HEK293 (cell line): ENCODE measurements at regions not wholly inside any gene's neighbourhood (a gene's known extent, or its start where the extent isn't known, plus 50 kb on each side); places are given as distances from the start of the nearest gene placed in this dataset.

ENCODE experiments used
- CTCF ChIA-PET: fragments of 350-600 bp; formaldehyde crosslinking; extraction: SDS; loops from one replicate; lab custom pipeline; 2021; ENCODE audit warnings: antibody characterized with exemption; lab: Yijun Ruan, JAX
- POLR2A ChIA-PET: fragments of 300-600 bp; formaldehyde crosslinking; extraction: SDS; loops from one replicate; lab custom pipeline; 2020; ENCODE audit warnings: antibody characterized with exemption, inconsistent platforms; lab: Yijun Ruan, JAX
- H3K27ac ChIP-seq: fragments of 200-500 bp; sonication (Bioruptor generic); 2 replicates; pipeline ENCODE4 v1.5.1; 2014; ENCODE audit warnings: low read depth, low read length, control low read depth, inconsistent platforms; ENCODE audit errors: extremely low read depth
- H3K36me3 ChIP-seq, 2 experiments: fragments of 200-500 bp in 1 of 2; sonication (Bioruptor generic) in 1 of 2; 1 replicate in 1 of 2; 2 replicates in 1 of 2; pipeline ENCODE4 v1.5.1; 2014 to 2017; ENCODE audit warnings: inconsistent platforms in 2 of 2, low read length in 2 of 2; ENCODE audit not compliant: control insufficient read depth in 2 of 2, insufficient read depth in 1 of 2
- H3K4me1 ChIP-seq: fragments of 200-500 bp; sonication (Bioruptor generic); 2 replicates; pipeline ENCODE4 v1.5.1; 2014; ENCODE audit warnings: mild to moderate bottlenecking, low read length, inconsistent platforms; ENCODE audit not compliant: control insufficient read depth, insufficient read depth
- H3K4me3 ChIP-seq: 2 replicates; pipeline ENCODE4 v1.5.1; 2011; ENCODE audit warnings: low read depth, mild to moderate bottlenecking, control low read depth, low read length, moderate library complexity
- H3K9me3 ChIP-seq: fragments of 200-500 bp; sonication (Bioruptor generic); 2 replicates; pipeline ENCODE4 v1.5.1; 2014; ENCODE audit warnings: low read depth, low read length, inconsistent platforms; ENCODE audit not compliant: control insufficient read depth, insufficient read depth
- GLIS1 ChIP-seq: fragments of 450-650 bp; formaldehyde crosslinking; IDR thresholded peaks from 2 replicates; pipeline ENCODE4 v1.5.1; 2016; ENCODE audit warnings: missing biosample characterization, missing genetic modification characterization
- GLIS2 ChIP-seq: fragments of 450-650 bp; formaldehyde crosslinking; IDR thresholded peaks from 2 replicates; pipeline ENCODE4 v1.5.1; 2016; ENCODE audit warnings: missing biosample characterization, missing genetic modification characterization
- HOXA7 ChIP-seq: sonication (generic); formaldehyde crosslinking; IDR thresholded peaks from 2 replicates; pipeline ENCODE4 v1.8.1; 2022; ENCODE audit warnings: missing genetic modification reagents, borderline replicate concordance
- HOXC10 ChIP-seq: sonication (generic); formaldehyde crosslinking; IDR thresholded peaks from 2 replicates; pipeline ENCODE4 v1.8.1; 2023; ENCODE audit warnings: mild to moderate bottlenecking, missing genetic modification reagents
- RBAK ChIP-seq: fragments of 450-650 bp; formaldehyde crosslinking; IDR thresholded peaks from 2 replicates; pipeline ENCODE4 v1.5.1; 2016; ENCODE audit warnings: missing biosample characterization, missing genetic modification characterization
- SALL2 ChIP-seq: fragments of 450-650 bp; formaldehyde crosslinking; IDR thresholded peaks from 2 replicates; pipeline ENCODE4 v1.5.0; 2017; ENCODE audit warnings: missing biosample characterization, mild to moderate bottlenecking, missing genetic modification characterization, borderline replicate concordance
- ZFP37 ChIP-seq: fragments of 450-650 bp; formaldehyde crosslinking; IDR thresholded peaks from 2 replicates; pipeline ENCODE4 v1.5.1; 2016; ENCODE audit warnings: missing biosample characterization, missing genetic modification characterization
- ZNF214 ChIP-seq: fragments of 450-650 bp; formaldehyde crosslinking; IDR thresholded peaks from 2 replicates; pipeline ENCODE4 v1.5.1; 2017; ENCODE audit warnings: missing biosample characterization, mild to moderate bottlenecking, missing genetic modification characterization, borderline replicate concordance
- ZNF23 ChIP-seq: fragments of 450-650 bp; formaldehyde crosslinking; IDR thresholded peaks from 2 replicates; pipeline ENCODE4 v1.5.1; 2016; ENCODE audit warnings: missing biosample characterization, missing genetic modification characterization, borderline replicate concordance
- ZNF266 ChIP-seq: fragments of 450-650 bp; formaldehyde crosslinking; IDR thresholded peaks from 2 replicates; pipeline ENCODE4 v1.5.1; 2016; ENCODE audit warnings: missing biosample characterization, missing genetic modification characterization, low read depth
- ZNF488 ChIP-seq: fragments of 450-650 bp; formaldehyde crosslinking; IDR thresholded peaks from 2 replicates; pipeline ENCODE4 v1.5.1; 2016; ENCODE audit warnings: missing biosample characterization, missing genetic modification characterization
- ZNF555 ChIP-seq: fragments of 450-650 bp; formaldehyde crosslinking; conservative IDR thresholded peaks from 2 replicates; pipeline ENCODE4 v1.5.1; 2017; ENCODE audit warnings: missing biosample characterization, mild to moderate bottlenecking, missing genetic modification characterization, inconsistent platforms
- ZNF560 ChIP-seq: fragments of 450-650 bp; formaldehyde crosslinking; IDR thresholded peaks from 2 replicates; pipeline ENCODE4 v1.5.1; 2017; ENCODE audit warnings: missing biosample characterization, missing genetic modification characterization, borderline replicate concordance
- ZNF561 ChIP-seq: fragments of 450-650 bp; IDR thresholded peaks from 2 replicates; pipeline ENCODE4 v1.5.1; 2018; ENCODE audit warnings: missing biosample characterization, missing genetic modification characterization, borderline replicate concordance
- ZNF571 ChIP-seq: fragments of 450-650 bp; formaldehyde crosslinking; IDR thresholded peaks from 2 replicates; pipeline ENCODE4 v1.5.0; 2017; ENCODE audit warnings: missing biosample characterization, missing genetic modification characterization
- ZNF610 ChIP-seq: fragments of 450-650 bp; formaldehyde crosslinking; IDR thresholded peaks from 2 replicates; pipeline ENCODE4 v1.5.1; 2016; ENCODE audit warnings: missing biosample characterization, missing genetic modification characterization, borderline replicate concordance
- ZNF621 ChIP-seq: fragments of 450-650 bp; formaldehyde crosslinking; IDR thresholded peaks from 2 replicates; pipeline ENCODE4 v1.5.1; 2017; ENCODE audit warnings: missing biosample characterization, missing genetic modification characterization
- ZNF658 ChIP-seq: fragments of 450-650 bp; formaldehyde crosslinking; IDR thresholded peaks from 2 replicates; pipeline ENCODE4; 2016; ENCODE audit warnings: missing biosample characterization, missing genetic modification characterization
- ZSCAN30 ChIP-seq: fragments of 450-650 bp; IDR thresholded peaks from 2 replicates; pipeline ENCODE4 v1.5.1; 2018; ENCODE audit warnings: missing biosample characterization, mild to moderate bottlenecking, missing genetic modification characterization, moderate library complexity
- TF ChIP-seq, protein P1 (sequence below): fragments of 450-650 bp; formaldehyde crosslinking; IDR thresholded peaks from 2 replicates; pipeline ENCODE4 v1.5.1; 2016; ENCODE audit warnings: missing biosample characterization, missing genetic modification characterization, low read depth
- TF ChIP-seq, protein P2 (sequence below): fragments of 450-650 bp; IDR thresholded peaks from 2 replicates; pipeline ENCODE4 v1.5.1; 2018; ENCODE audit warnings: missing biosample characterization, missing genetic modification characterization
- TF ChIP-seq, protein P3 (sequence below): fragments of 450-650 bp; formaldehyde crosslinking; IDR thresholded peaks from 2 replicates; pipeline ENCODE4 v1.5.1; 2016; ENCODE audit warnings: missing biosample characterization, missing genetic modification characterization

DNA sequence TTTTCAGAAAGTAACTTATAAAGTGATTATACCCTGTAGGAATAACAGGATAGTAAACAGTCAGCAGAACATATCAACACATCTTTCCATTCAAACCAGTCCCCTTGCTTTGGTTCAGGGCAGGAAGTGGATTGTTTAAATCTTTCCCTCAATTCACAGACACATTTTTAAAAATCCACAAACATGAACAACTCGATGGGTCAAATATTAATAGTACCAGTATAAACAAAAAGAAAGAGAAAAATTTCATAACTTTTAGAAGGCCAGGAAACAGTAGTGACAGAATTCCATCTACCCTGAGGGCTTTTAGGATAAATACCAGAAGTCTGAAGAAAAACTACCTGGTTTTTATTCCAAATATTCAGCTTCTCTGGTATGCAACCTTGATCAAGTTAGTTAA is 1072.8 kb upstream of the PABPC4L start:
- Histone ChIP-seq H3K9me3 (no peaks in the 10 kb centered on the region), H3K4me1 (no peaks in the 10 kb centered on the region), H3K4me3 (no peak overlapping the region), H3K36me3 (no peaks in the 10 kb centered on the region), H3K27ac (no peak overlapping the region)
- ChIA-PET CTCF (no interaction called here), POLR2A (no interaction called here)
- no peak for TF ChIP-seq ZNF561
- TF ChIP-seq ZNF621 (tag by site-specific recombination): no peak
- TF ChIP-seq ZFP37 (tag by site-specific recombination): no peak
- TF ChIP-seq ZNF610 (tag by site-specific recombination): no peak
- no peak for TF ChIP-seq GLIS2 (tag by site-specific recombination)
- TF ChIP-seq HOXC10 (CRISPR knock-in tag): no peak
- TF ChIP-seq ZSCAN30 (tag by site-specific recombination): no peak
- TF ChIP-seq, protein P1, sequence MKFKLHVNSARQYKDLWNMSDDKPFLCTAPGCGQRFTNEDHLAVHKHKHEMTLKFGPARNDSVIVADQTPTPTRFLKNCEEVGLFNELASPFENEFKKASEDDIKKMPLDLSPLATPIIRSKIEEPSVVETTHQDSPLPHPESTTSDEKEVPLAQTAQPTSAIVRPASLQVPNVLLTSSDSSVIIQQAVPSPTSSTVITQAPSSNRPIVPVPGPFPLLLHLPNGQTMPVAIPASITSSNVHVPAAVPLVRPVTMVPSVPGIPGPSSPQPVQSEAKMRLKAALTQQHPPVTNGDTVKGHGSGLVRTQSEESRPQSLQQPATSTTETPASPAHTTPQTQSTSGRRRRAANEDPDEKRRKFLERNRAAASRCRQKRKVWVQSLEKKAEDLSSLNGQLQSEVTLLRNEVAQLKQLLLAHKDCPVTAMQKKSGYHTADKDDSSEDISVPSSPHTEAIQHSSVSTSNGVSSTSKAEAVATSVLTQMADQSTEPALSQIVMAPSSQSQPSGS: no peak
- TF ChIP-seq, protein P2, sequence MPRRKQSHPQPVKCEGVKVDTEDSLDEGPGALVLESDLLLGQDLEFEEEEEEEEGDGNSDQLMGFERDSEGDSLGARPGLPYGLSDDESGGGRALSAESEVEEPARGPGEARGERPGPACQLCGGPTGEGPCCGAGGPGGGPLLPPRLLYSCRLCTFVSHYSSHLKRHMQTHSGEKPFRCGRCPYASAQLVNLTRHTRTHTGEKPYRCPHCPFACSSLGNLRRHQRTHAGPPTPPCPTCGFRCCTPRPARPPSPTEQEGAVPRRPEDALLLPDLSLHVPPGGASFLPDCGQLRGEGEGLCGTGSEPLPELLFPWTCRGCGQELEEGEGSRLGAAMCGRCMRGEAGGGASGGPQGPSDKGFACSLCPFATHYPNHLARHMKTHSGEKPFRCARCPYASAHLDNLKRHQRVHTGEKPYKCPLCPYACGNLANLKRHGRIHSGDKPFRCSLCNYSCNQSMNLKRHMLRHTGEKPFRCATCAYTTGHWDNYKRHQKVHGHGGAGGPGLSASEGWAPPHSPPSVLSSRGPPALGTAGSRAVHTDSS (tag by site-specific recombination): no peak
- TF ChIP-seq ZNF571 (tag by site-specific recombination): no peak
- no peak for TF ChIP-seq ZNF560 (tag by site-specific recombination)
- TF ChIP-seq ZNF266 (tag by site-specific recombination): no peak
- TF ChIP-seq ZNF488 (tag by site-specific recombination): no peak

GRCh38 chr4:135269125-135269890 is 1067.7 kb upstream of the PABPC4L start:
- Histone ChIP-seq H3K36me3 (no peaks in the 10 kb centered on the region), H3K4me1 (no peaks in the 10 kb centered on the region), H3K27ac (no peak overlapping the region), H3K9me3 (no peaks in the 10 kb centered on the region), H3K4me3 (no peak overlapping the region)
- ChIA-PET CTCF (no interaction called here), POLR2A (no interaction called here)
- TF ChIP-seq ZNF214 (tag by site-specific recombination) (no peak), RBAK (tag by site-specific recombination) (no peak), ZNF658 (tag by site-specific recombination) (no peak), HOXA7 (no peak), GLIS1 (no peak), ZNF23 (tag by site-specific recombination) (no peak), SALL2 (tag by site-specific recombination) (no peak), ZNF571 (tag by site-specific recombination) (no peak), ZNF555 (tag by site-specific recombination) (no peak)
- TF ChIP-seq, protein P3, sequence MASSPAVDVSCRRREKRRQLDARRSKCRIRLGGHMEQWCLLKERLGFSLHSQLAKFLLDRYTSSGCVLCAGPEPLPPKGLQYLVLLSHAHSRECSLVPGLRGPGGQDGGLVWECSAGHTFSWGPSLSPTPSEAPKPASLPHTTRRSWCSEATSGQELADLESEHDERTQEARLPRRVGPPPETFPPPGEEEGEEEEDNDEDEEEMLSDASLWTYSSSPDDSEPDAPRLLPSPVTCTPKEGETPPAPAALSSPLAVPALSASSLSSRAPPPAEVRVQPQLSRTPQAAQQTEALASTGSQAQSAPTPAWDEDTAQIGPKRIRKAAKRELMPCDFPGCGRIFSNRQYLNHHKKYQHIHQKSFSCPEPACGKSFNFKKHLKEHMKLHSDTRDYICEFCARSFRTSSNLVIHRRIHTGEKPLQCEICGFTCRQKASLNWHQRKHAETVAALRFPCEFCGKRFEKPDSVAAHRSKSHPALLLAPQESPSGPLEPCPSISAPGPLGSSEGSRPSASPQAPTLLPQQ (tag by site-specific recombination): no peak
